Tibial nerve (tissue), 4 donors: ENCODE measurements at regions not wholly inside any gene's neighbourhood (a gene's known extent, or its start where the extent isn't known, plus 50 kb on each side); places are given as distances from the start of the nearest gene placed in this dataset.

Source experiments
- DNase-seq, 2 donors: peaks; one replicate each; pipeline ENCODE4 v3.0.0-alpha.2; 2019; ENCODE audit warnings: low spot score in 2 of 2
- H3K27ac ChIP-seq, 4 donors: fragments of 200-600 bp; sonication (generic) in 3 of 4; one replicate each; pipeline ENCODE4 v1.5.1; 2017 to 2019; ENCODE audit warnings: mild to moderate bottlenecking in 1 of 4
- H3K27me3 ChIP-seq, 2 donors: fragments of 200-600 bp; sonication (generic) in 1 of 2; one replicate each; pipeline versions ENCODE4 v1.5.1 to v1.6.0; 2017 to 2019
- H3K36me3 ChIP-seq, 3 donors: fragments of 200-600 bp; sonication (generic); one replicate each; pipeline ENCODE4 v1.5.1; 2018 to 2019
- H3K4me1 ChIP-seq, 4 donors: fragments of 200-600 bp; sonication (generic) in 3 of 4; one replicate each; pipeline ENCODE4 v1.5.1; 2017 to 2019
- H3K4me3 ChIP-seq, 4 donors: fragments of 200-600 bp; sonication (generic) in 3 of 4; one replicate each; pipeline ENCODE4 v1.5.1; 2017 to 2019; ENCODE audit warnings: mild to moderate bottlenecking in 1 of 4, moderate library complexity in 1 of 4
- H3K9me3 ChIP-seq, 4 donors: fragments of 200-600 bp; sonication (generic) in 3 of 4; one replicate each; pipeline ENCODE4 v1.5.1; 2017 to 2019
- EP300 ChIP-seq, 2 donors: sonication (generic); formaldehyde crosslinking; IDR thresholded peaks; one replicate each; pipeline ENCODE4 v1.6.1; 2017; ENCODE audit warnings: antibody characterized with exemption in 2 of 2, mild to moderate bottlenecking in 1 of 2
- POLR2A ChIP-seq, 2 donors: fragments of 450-650 bp; IDR thresholded peaks; one replicate each; pipeline ENCODE4 v1.6.1; 2017; ENCODE audit warnings: antibody characterized with exemption in 2 of 2, mild to moderate bottlenecking in 2 of 2, moderate library complexity in 2 of 2
- WGBS, 2 donors: methylation state at CpG; one replicate each; pipeline ENCODE4 v1.1.5; 2018; 5-methylcytosine and 5-hydroxymethylcytosine counted together
- TF ChIP-seq, protein P1 (sequence below), 5 experiments: fragments of 200-600 bp in 3 of 5; fragments of 450-650 bp in 2 of 5; sonication (generic) in 3 of 5; IDR thresholded peaks; one replicate each; pipeline ENCODE4 v1.5.1; 2016 to 2019; ENCODE audit warnings: antibody characterized with exemption in 5 of 5, mild to moderate bottlenecking in 3 of 5, moderate library complexity in 2 of 5

DNA sequence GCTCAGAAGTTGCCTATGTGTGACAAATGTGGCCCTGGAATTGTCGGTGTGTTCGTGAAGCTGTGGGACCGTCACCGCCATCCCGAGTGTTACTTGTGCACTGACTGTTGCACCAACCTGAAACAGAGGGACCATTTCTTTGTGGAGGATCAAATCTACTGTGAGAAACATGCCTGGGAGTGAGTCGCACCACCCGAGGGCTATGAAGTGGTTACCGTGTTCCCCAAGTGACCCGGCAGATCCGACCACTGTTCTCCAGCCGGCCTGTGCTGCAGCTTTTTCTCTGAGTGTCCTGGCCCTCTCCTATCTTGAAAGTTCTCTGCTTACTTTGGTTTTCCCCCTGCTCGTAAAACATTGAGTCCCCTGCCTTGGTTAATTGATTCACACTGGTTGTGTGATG lies 65.3 kb downstream of the VCPKMT start:
- no peaks in the 10 kb centered on the region for H3K36me3 ChIP-seq
- DNase-seq = no peak
- no peaks in the 10 kb centered on the region for H3K27me3 ChIP-seq
- no peak overlapping the region for H3K27ac ChIP-seq
- no peaks in the 10 kb centered on the region for H3K9me3 ChIP-seq
- H3K4me3 ChIP-seq = no peak overlapping the region
- WGBS, 2 donors = 81 to 88% methylated on average over 12 of the region's 12 CpGs
- TF ChIP-seq EP300 (IDR thresholded peaks at IDR 0.05) = no peak
- TF ChIP-seq, protein P1, sequence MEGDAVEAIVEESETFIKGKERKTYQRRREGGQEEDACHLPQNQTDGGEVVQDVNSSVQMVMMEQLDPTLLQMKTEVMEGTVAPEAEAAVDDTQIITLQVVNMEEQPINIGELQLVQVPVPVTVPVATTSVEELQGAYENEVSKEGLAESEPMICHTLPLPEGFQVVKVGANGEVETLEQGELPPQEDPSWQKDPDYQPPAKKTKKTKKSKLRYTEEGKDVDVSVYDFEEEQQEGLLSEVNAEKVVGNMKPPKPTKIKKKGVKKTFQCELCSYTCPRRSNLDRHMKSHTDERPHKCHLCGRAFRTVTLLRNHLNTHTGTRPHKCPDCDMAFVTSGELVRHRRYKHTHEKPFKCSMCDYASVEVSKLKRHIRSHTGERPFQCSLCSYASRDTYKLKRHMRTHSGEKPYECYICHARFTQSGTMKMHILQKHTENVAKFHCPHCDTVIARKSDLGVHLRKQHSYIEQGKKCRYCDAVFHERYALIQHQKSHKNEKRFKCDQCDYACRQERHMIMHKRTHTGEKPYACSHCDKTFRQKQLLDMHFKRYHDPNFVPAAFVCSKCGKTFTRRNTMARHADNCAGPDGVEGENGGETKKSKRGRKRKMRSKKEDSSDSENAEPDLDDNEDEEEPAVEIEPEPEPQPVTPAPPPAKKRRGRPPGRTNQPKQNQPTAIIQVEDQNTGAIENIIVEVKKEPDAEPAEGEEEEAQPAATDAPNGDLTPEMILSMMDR (IDR thresholded peaks at IDR 0.05) = no peak
- H3K4me1 ChIP-seq = peaks cover 0 to 8% (median 2%) of the 10 kb centered on the region in 4 donors

DNA sequence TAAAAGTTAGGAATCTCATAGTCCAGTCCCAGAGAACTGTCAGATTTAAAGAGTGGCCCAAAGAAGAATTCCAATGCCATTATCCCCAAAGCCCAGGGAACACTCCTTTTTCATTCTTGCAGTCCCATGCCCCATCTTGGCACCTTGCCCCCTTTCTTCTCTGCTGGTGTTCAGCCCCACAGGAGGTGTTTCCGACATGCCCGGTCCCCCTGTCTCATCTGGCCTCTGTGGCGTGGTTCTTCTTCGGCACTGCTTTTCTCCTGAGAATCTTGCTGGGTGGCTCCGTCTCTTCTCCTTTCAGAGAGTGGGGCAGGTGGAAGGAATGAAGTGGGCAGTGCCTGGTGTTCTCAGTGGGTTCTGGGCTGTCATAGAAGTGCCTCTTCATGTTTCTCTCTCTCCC lies 64.7 kb downstream of the VCPKMT start:
- 77 to 85% methylated on average over 5 of the region's 5 CpGs for WGBS, 2 donors
- TF ChIP-seq, protein P1 (IDR thresholded peaks at IDR 0.05) = no peak
- TF ChIP-seq EP300 (IDR thresholded peaks at IDR 0.05) = no peak
- TF ChIP-seq POLR2A (IDR thresholded peaks at IDR 0.05) = no peak
- Histone ChIP-seq H3K27ac (no peak overlapping the region), H3K4me1 (peaks cover 0 to 8% (median 2%) of the 10 kb centered on the region in 4 donors), H3K9me3 (no peaks in the 10 kb centered on the region), H3K36me3 (no peaks in the 10 kb centered on the region), H3K27me3 (no peaks in the 10 kb centered on the region), H3K4me3 (no peak overlapping the region)
- DNase-seq = no peak

DNA sequence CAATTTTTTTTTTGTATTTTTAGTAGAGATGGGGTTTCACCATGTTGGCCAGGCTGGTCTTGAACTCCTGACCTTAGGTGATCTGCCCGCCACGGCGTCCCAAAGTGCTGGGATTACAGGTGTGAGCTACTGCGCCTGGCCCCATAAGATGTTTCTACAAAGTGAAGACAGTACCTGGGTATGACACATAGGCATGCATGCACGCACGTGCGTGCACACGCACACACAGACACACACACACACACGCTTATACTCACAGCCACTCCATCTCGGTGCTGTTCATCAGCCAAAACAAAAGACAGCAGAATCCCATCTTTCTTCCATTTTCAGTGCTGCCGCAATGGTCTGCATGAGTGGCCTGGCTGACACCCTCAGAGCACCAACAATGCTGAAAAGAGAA lies 63.9 kb downstream of the VCPKMT start:
- no peaks in the 10 kb centered on the region for H3K36me3 ChIP-seq
- no peaks in the 10 kb centered on the region for H3K27me3 ChIP-seq
- H3K9me3 ChIP-seq = no peaks in the 10 kb centered on the region
- no peak overlapping the region for H3K4me3 ChIP-seq
- H3K4me1 ChIP-seq = peaks cover 0 to under 1% (median 0%) of the 10 kb centered on the region in 4 donors
- DNase-seq = no peak
- TF ChIP-seq, protein P1 (IDR thresholded peaks at IDR 0.05) = no peak
- TF ChIP-seq POLR2A (IDR thresholded peaks at IDR 0.05) (no peak), EP300 (IDR thresholded peaks at IDR 0.05) (no peak)
- WGBS, 2 donors = 93 to 95% methylated on average over 11 of the region's 11 CpGs
- no peak overlapping the region for H3K27ac ChIP-seq

DNA sequence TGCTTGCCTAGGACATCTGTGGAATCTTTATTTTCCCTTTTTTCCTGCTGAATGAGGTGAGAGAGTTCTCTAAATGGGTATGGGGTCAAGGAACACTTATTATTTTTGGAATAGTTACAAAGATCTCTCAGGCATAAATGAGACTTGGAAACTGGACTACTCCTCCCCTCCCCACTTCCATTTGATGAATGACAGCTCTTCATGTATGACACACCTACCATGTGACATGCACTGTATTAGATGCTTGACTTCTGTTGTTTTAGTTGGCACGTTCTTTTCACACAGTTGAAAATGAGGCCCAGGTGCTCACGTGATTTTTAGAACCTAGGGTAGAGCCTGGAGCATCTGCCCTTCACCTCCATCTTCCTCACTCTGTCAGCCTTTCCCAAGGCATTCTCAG lies 62.4 kb downstream of the VCPKMT start:
- no peak for DNase-seq
- Histone ChIP-seq H3K9me3 (no peaks in the 10 kb centered on the region), H3K27ac (no peak overlapping the region), H3K36me3 (no peaks in the 10 kb centered on the region), H3K27me3 (no peaks in the 10 kb centered on the region), H3K4me1 (no peaks in the 10 kb centered on the region), H3K4me3 (no peak overlapping the region)
- WGBS, 2 donors = 77 to 84% methylated on average over 2 of the region's 2 CpGs
- no peak for TF ChIP-seq POLR2A (IDR thresholded peaks at IDR 0.05)
- TF ChIP-seq, protein P1 (IDR thresholded peaks at IDR 0.05) = no peak
- TF ChIP-seq EP300 (IDR thresholded peaks at IDR 0.05) = no peak

DNA sequence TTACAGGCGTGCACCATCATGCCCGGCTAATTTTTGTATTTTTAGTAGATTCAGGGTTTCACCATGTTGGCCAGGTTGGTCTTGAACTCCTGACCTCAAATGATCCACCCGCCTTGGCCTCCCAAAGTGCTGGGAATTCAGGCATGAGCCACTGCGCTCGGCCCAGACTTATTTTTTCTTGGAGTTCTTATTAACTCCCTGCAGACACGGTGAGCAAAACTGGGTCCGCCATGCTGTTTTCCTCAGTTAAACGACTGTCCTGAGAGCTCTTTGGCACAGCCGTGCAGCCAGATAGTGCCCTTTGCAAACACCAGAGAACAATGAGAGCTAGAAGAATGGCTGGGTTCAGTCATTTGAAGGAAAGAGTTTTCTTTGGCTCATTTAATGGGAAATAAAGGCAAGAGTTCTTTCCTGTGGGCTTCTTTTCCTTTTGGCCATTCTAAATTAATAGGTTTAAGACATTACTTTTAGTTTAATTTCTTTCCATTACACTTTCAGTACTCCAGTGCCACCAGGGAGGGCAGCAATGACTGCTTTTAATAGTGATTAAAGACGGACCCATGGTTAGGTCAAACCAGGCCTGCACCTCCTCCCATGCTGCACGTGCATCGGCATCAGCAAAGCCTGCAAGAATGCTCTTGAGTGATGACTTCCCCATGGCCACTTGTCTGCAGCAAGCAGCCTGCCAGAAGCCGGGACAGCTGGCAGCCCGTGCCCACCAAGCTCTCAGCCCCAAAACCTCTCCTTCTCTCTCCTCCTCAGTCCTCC lies 60.7 kb downstream of the VCPKMT start:
- Histone ChIP-seq H3K4me3 (no peak overlapping the region), H3K9me3 (no peaks in the 10 kb centered on the region), H3K27me3 (no peaks in the 10 kb centered on the region), H3K4me1 (peaks cover 0 to 7% (median 5%) of the 10 kb centered on the region in 4 donors), H3K27ac (no peak overlapping the region), H3K36me3 (no peaks in the 10 kb centered on the region)
- DNase-seq = no peak
- 75 to 82% methylated on average over 14 of the region's 14 CpGs for WGBS, 2 donors
- TF ChIP-seq EP300 (IDR thresholded peaks at IDR 0.05) (no peak), POLR2A (IDR thresholded peaks at IDR 0.05) (no peak)
- TF ChIP-seq, protein P1 (IDR thresholded peaks at IDR 0.05) = no peak
